Esophagus squamous epithelium (tissue), 5 donors: ENCODE measurements at regions not wholly inside any gene's neighbourhood (a gene's known extent, or its start where the extent isn't known, plus 50 kb on each side); places are given as distances from the start of the nearest gene placed in this dataset.

Experiments
- DNase-seq: peaks from one replicate; lab custom pipeline; 2025; lab: John Stamatoyannopoulos, UW
- H3K27ac ChIP-seq, 4 donors: fragments of 200-600 bp; sonication (generic); one replicate each; pipeline ENCODE4 v1.5.1; 2016 to 2019; ENCODE audit warnings: mild to moderate bottlenecking in 1 of 4
- H3K27me3 ChIP-seq, 4 donors: fragments of 200-600 bp; sonication (generic); 1 replicate in 3 of 4; 2 replicates in 1 of 4; pipeline versions ENCODE4 v1.5.1 to v1.6.0; 2017 to 2021; ENCODE audit warnings: antibody characterized with exemption in 1 of 4
- H3K36me3 ChIP-seq, 3 donors: fragments of 200-600 bp; sonication (generic); one replicate each; pipeline ENCODE4 v1.5.1; 2016 to 2019
- H3K4me1 ChIP-seq, 3 donors: fragments of 200-600 bp; sonication (generic); one replicate each; pipeline ENCODE4 v1.5.1; 2017 to 2019
- H3K4me3 ChIP-seq, 4 donors: fragments of 200-600 bp; sonication (generic); 1 replicate in 3 of 4; 2 replicates in 1 of 4; pipeline ENCODE4 v1.5.1; 2016 to 2019; ENCODE audit warnings: mild to moderate bottlenecking in 2 of 4, moderate library complexity in 1 of 4
- H3K9me3 ChIP-seq, 3 donors: fragments of 200-600 bp; sonication (generic); one replicate each; pipeline ENCODE4 v1.5.1; 2016 to 2019
- POLR2A ChIP-seq, 4 donors: fragments of 450-650 bp; IDR thresholded peaks; one replicate each; pipeline ENCODE4 v1.6.1; 2017; ENCODE audit warnings: antibody characterized with exemption in 4 of 4, mild to moderate bottlenecking in 4 of 4, moderate library complexity in 3 of 4
- WGBS, 2 donors: methylation state at CpG; one replicate each; pipeline ENCODE4 v1.1.5; 2018; 5-methylcytosine and 5-hydroxymethylcytosine counted together
- intact Hi-C: fragments of 100-400 bp; cut with DNase I; formaldehyde crosslinking; loops from one replicate; pipeline ENCODE4 v1.15.0; 2022
- TF ChIP-seq, protein P1 (sequence below), 6 experiments: fragments of 450-650 bp in 4 of 6; fragments of 200-600 bp in 2 of 6; sonication (generic) in 2 of 6; IDR thresholded peaks; one replicate each; pipeline ENCODE4 v1.5.1; 2016 to 2019; ENCODE audit warnings: antibody characterized with exemption in 6 of 6, mild to moderate bottlenecking in 4 of 6, moderate library complexity in 4 of 6
- donor health status: DM: yes; HTN: yes; CAD: no.

- intact Hi-C loops: no loop called here
Measured at GRCh38 chr5:67992923-67993322, 222.6 kb upstream of the PIK3R1 start.

DNA sequence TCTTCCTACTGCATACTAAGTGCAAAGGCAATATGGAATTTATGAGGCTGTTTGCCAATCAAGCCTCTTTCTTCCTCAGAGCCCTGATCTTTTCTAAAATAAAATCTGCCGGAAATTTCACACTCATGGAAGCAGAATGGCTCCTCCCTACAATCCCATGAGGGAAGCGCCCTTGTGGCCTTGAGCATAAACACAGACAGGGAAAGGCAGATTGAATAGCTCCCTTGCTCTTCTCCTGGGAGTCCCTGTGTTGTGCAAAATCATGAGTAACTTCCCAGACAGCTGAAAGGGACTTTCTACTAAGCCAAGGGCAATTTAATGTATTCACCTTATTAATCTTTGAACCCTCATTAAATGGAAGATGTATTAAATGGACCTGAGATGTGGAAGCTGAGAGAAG, 226.1 kb upstream of the PIK3R1 start:
- Histone ChIP-seq H3K9me3 (no peaks in the 10 kb centered on the region), H3K27me3 (no peaks in the 10 kb centered on the region), H3K4me3 (no peak overlapping the region), H3K4me1 (peaks cover 0 to 5% (median 0%) of the 10 kb centered on the region in 3 donors), H3K36me3 (no peaks in the 10 kb centered on the region), H3K27ac (no peak overlapping the region)
- no peak for DNase-seq
- no peak for TF ChIP-seq POLR2A (IDR thresholded peaks at IDR 0.05)
- TF ChIP-seq, protein P1, sequence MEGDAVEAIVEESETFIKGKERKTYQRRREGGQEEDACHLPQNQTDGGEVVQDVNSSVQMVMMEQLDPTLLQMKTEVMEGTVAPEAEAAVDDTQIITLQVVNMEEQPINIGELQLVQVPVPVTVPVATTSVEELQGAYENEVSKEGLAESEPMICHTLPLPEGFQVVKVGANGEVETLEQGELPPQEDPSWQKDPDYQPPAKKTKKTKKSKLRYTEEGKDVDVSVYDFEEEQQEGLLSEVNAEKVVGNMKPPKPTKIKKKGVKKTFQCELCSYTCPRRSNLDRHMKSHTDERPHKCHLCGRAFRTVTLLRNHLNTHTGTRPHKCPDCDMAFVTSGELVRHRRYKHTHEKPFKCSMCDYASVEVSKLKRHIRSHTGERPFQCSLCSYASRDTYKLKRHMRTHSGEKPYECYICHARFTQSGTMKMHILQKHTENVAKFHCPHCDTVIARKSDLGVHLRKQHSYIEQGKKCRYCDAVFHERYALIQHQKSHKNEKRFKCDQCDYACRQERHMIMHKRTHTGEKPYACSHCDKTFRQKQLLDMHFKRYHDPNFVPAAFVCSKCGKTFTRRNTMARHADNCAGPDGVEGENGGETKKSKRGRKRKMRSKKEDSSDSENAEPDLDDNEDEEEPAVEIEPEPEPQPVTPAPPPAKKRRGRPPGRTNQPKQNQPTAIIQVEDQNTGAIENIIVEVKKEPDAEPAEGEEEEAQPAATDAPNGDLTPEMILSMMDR (IDR thresholded peaks at IDR 0.05): no peak
- intact Hi-C loops: no loop called here
- WGBS, 2 donors: 57 to 73% methylated on average over 2 of the region's 2 CpGs

More at GRCh38 chr5:67992923-67993322, 222.6 kb upstream of the PIK3R1 start:
- peak overlapping the region in 1 of 4 donors; percentile 56 for H3K27ac ChIP-seq
- H3K9me3 ChIP-seq: no peaks in the 10 kb centered on the region
- no peak for DNase-seq
- WGBS, 2 donors: 41 to 48% methylated on average over 3 of the region's 3 CpGs
- H3K4me3 ChIP-seq: no peak overlapping the region
- TF ChIP-seq, protein P1 (IDR thresholded peaks at IDR 0.05): no peak
- no peaks in the 10 kb centered on the region for H3K36me3 ChIP-seq
- peaks cover 0 to 15% (median 0%) of the 10 kb centered on the region in 3 donors for H3K4me1 ChIP-seq
- H3K27me3 ChIP-seq: no peaks in the 10 kb centered on the region

GRCh38 chr5:67986761-67987160, 228.8 kb upstream of the PIK3R1 start:
- H3K4me1 ChIP-seq: peaks cover 0 to 4% (median 0%) of the 10 kb centered on the region in 3 donors
- no peak for DNase-seq
- WGBS, 2 donors: 61 to 75% methylated on average over 2 of the region's 2 CpGs
- no peak overlapping the region for H3K27ac ChIP-seq
- H3K4me3 ChIP-seq: no peak overlapping the region
- no peaks in the 10 kb centered on the region for H3K9me3 ChIP-seq
- no peak for TF ChIP-seq POLR2A (IDR thresholded peaks at IDR 0.05)
- TF ChIP-seq, protein P1 (IDR thresholded peaks at IDR 0.05): no peak
- intact Hi-C loops: no loop called here
- H3K36me3 ChIP-seq: no peaks in the 10 kb centered on the region
- no peaks in the 10 kb centered on the region for H3K27me3 ChIP-seq

GRCh38 chr5:67985686-67986387, 229.7 kb upstream of the PIK3R1 start:
- Histone ChIP-seq H3K4me1 (peaks cover 0 to 4% (median 0%) of the 10 kb centered on the region in 3 donors), H3K9me3 (no peaks in the 10 kb centered on the region), H3K27me3 (no peaks in the 10 kb centered on the region), H3K4me3 (no peak overlapping the region), H3K27ac (no peak overlapping the region), H3K36me3 (no peaks in the 10 kb centered on the region)
- DNase-seq: no peak
- intact Hi-C loops: no loop called here
- WGBS, 2 donors: 82 to 95% methylated on average over 3 of the region's 3 CpGs
- no peak for TF ChIP-seq POLR2A (IDR thresholded peaks at IDR 0.05)
- TF ChIP-seq, protein P1 (IDR thresholded peaks at IDR 0.05): no peak

GRCh38 chr5:67984546-67984945, 231.0 kb upstream of the PIK3R1 start:
- no peaks in the 10 kb centered on the region for H3K9me3 ChIP-seq
- DNase-seq: no peak
- no peak overlapping the region for H3K27ac ChIP-seq
- peaks cover 0 to 4% (median 0%) of the 10 kb centered on the region in 3 donors for H3K4me1 ChIP-seq
- no peak overlapping the region for H3K4me3 ChIP-seq
- 88 to 94% methylated on average over 2 of the region's 2 CpGs for WGBS, 2 donors
- no peaks in the 10 kb centered on the region for H3K36me3 ChIP-seq
- TF ChIP-seq, protein P1 (IDR thresholded peaks at IDR 0.05): no peak
- TF ChIP-seq POLR2A (IDR thresholded peaks at IDR 0.05): no peak
- no peaks in the 10 kb centered on the region for H3K27me3 ChIP-seq
- intact Hi-C loops: no loop called here
